ENCODE measurements at regions not wholly inside any gene's neighbourhood (a gene's known extent, or its start where the extent isn't known, plus 50 kb on each side); places are given as distances from the start of the nearest gene placed in this dataset.

DNA sequence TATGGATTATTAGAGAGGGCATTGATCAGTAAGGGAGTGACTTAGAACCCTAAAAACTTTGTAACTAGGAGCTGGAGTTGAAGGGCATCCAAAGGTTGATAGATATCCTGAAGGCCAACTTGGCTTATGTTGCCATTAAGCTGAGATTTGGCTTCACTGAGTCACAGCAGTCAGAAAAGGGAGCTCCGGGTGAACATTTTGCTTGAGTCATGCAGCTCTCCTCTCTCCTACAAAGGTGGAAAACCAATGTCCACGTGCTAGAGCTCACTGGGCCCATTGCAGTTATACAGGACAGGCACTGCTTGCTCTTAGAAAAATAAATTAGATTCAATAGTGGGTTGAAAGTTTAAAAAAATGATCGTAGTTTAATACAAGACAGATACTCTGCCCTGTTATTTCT is 87.3 kb upstream of the LRIG3 start:
- TF ChIP-seq POLR2AphosphoS5 (IDR thresholded peaks at IDR 0.05; ENCODE audit: low read depth, low read length): no peak
- TF ChIP-seq SIN3A (IDR thresholded peaks at IDR 0.05; ENCODE audit: borderline replicate concordance, insufficient read depth, low read depth, low read length): no peak
- TF ChIP-seq, protein P1, sequence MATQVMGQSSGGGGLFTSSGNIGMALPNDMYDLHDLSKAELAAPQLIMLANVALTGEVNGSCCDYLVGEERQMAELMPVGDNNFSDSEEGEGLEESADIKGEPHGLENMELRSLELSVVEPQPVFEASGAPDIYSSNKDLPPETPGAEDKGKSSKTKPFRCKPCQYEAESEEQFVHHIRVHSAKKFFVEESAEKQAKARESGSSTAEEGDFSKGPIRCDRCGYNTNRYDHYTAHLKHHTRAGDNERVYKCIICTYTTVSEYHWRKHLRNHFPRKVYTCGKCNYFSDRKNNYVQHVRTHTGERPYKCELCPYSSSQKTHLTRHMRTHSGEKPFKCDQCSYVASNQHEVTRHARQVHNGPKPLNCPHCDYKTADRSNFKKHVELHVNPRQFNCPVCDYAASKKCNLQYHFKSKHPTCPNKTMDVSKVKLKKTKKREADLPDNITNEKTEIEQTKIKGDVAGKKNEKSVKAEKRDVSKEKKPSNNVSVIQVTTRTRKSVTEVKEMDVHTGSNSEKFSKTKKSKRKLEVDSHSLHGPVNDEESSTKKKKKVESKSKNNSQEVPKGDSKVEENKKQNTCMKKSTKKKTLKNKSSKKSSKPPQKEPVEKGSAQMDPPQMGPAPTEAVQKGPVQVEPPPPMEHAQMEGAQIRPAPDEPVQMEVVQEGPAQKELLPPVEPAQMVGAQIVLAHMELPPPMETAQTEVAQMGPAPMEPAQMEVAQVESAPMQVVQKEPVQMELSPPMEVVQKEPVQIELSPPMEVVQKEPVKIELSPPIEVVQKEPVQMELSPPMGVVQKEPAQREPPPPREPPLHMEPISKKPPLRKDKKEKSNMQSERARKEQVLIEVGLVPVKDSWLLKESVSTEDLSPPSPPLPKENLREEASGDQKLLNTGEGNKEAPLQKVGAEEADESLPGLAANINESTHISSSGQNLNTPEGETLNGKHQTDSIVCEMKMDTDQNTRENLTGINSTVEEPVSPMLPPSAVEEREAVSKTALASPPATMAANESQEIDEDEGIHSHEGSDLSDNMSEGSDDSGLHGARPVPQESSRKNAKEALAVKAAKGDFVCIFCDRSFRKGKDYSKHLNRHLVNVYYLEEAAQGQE (IDR thresholded peaks at IDR 0.05; ENCODE audit: insufficient read depth in 1 of 2, low read depth in 2 of 2, low read length in 1 of 2): no peak
- TF ChIP-seq, protein P2, sequence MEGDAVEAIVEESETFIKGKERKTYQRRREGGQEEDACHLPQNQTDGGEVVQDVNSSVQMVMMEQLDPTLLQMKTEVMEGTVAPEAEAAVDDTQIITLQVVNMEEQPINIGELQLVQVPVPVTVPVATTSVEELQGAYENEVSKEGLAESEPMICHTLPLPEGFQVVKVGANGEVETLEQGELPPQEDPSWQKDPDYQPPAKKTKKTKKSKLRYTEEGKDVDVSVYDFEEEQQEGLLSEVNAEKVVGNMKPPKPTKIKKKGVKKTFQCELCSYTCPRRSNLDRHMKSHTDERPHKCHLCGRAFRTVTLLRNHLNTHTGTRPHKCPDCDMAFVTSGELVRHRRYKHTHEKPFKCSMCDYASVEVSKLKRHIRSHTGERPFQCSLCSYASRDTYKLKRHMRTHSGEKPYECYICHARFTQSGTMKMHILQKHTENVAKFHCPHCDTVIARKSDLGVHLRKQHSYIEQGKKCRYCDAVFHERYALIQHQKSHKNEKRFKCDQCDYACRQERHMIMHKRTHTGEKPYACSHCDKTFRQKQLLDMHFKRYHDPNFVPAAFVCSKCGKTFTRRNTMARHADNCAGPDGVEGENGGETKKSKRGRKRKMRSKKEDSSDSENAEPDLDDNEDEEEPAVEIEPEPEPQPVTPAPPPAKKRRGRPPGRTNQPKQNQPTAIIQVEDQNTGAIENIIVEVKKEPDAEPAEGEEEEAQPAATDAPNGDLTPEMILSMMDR (IDR thresholded peaks at IDR 0.05): no peak
- TF ChIP-seq TCF7L2 (IDR thresholded peaks at IDR 0.05; ENCODE audit: low read depth, low read length): no peak
- ChIA-PET CTCF (no interaction called here), POLR2A (no interaction called here)
- H3K9me3 ChIP-seq (ENCODE audit: control insufficient read depth, insufficient read depth, low read depth, low read length): no peaks in the 10 kb centered on the region
- H3K36me3 ChIP-seq (ENCODE audit: control insufficient read depth, insufficient read depth, low read length): no peaks in the 10 kb centered on the region
- no peaks in the 10 kb centered on the region for H3K4me1 ChIP-seq (ENCODE audit: control insufficient read depth, insufficient read depth, low read length)
- no peak for ATAC-seq
- H3K27ac ChIP-seq (ENCODE audit: low read length): no peak overlapping the region
- H3K4me3 ChIP-seq (ENCODE audit: low read depth in 2 of 2, low read length in 2 of 2): no peak overlapping the region
- no peaks in the 10 kb centered on the region for H3K27me3 ChIP-seq (ENCODE audit: control insufficient read depth, insufficient read depth, low read length)
- intact Hi-C loops (cut with micrococcal nuclease; ENCODE audit: unreplicated experiment) (no loop called here), in situ Hi-C loops (cut with HindIII; ENCODE audit: low pct_unique_long_range_greater_than_20kb, low sequenced_read_pairs) (no loop called here)
- DNase-seq (ENCODE audit: low read depth, low spot score): no peak
- no TSS peak for BruUV-seq (replicated peaks)

DNA sequence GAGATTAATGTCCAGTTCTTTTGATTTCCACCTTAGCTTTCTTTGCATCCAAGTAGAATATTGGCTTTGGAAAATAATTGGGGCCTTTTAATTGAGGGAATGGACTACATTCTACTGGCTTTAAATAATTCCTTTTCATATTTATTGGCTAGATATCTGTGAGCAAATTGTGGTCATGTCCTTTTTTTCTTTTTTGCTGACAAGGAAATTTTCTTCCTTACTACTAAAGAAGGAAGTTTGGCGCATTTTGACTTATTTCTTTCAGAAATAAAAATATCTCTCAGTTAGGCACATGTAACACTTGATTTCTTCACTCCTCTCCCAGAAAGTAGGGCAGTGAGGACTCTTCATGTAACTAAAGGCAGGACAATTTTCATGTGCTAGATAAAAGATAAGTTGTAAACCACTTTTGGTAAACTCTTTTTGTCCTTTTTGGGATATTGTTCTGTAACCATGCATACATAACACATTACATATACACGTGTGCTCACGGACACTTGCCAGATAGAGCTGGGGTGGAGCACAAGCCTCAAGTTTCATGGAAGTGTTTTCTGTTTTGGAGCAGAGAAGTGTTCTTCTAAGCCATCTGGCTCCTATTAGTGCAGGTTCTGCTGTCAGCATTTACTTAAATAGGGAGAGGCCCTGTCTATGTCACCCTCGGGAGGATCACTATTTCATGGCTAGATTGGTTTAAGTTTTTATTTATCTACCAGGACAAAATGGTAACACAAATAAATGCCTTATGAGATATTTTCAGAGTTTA is 85.1 kb upstream of the LRIG3 start:
- Histone ChIP-seq H3K27me3 (ENCODE audit: control insufficient read depth, insufficient read depth, low read length) (no peaks in the 10 kb centered on the region), H3K4me3 (ENCODE audit: low read depth in 2 of 2, low read length in 2 of 2) (no peak overlapping the region), H3K4me1 (ENCODE audit: control insufficient read depth, insufficient read depth, low read length) (no peaks in the 10 kb centered on the region), H3K27ac (ENCODE audit: low read length) (no peak overlapping the region), H3K36me3 (ENCODE audit: control insufficient read depth, insufficient read depth, low read length) (no peaks in the 10 kb centered on the region), H3K9me3 (ENCODE audit: control insufficient read depth, insufficient read depth, low read depth, low read length) (no peaks in the 10 kb centered on the region)
- ATAC-seq (no peak), DNase-seq (ENCODE audit: low read depth, low spot score) (no peak)
- TF ChIP-seq SIN3A (IDR thresholded peaks at IDR 0.05; ENCODE audit: borderline replicate concordance, insufficient read depth, low read depth, low read length) (no peak), TCF7L2 (IDR thresholded peaks at IDR 0.05; ENCODE audit: low read depth, low read length) (no peak)
- TF ChIP-seq, protein P1 (IDR thresholded peaks at IDR 0.05; ENCODE audit: insufficient read depth in 1 of 2, low read depth in 2 of 2, low read length in 1 of 2): no peak
- CTCF ChIA-PET: no interaction called here
- in situ Hi-C loops (cut with HindIII; ENCODE audit: low pct_unique_long_range_greater_than_20kb, low sequenced_read_pairs): no loop called here
- intact Hi-C loops (cut with micrococcal nuclease; ENCODE audit: unreplicated experiment): no loop called here
- POLR2A ChIA-PET: no interaction called here
- BruUV-seq (replicated peaks): no TSS peak
